Cardiac septum (tissue), 1 donor: ENCODE measurements at regions not wholly inside any gene's neighbourhood (a gene's known extent, or its start where the extent isn't known, plus 50 kb on each side); places are given as distances from the start of the nearest gene placed in this dataset.

Experiments
- DNase-seq: peaks from one replicate; pipeline ENCODE4 v3.0.0-alpha.2; 2020; ENCODE audit warnings: low spot score
- intact Hi-C: fragments of 100-400 bp; cut with DNase I; formaldehyde crosslinking; loops from one replicate; pipeline ENCODE4 v1.14.0; 2022
- donor health status: DM: no; HTN: no; CAD: no.

- intact Hi-C loops: no loop called here
- no peak for DNase-seq
Measured at GRCh38 chr6:168229368-168229752, 90.2 kb downstream of the DACT2 start.

GRCh38 chr6:168228676-168229367 lies 90.8 kb downstream of the DACT2 start:
- intact Hi-C loops: no loop called here

GRCh38 chr6:168227840-168228239 lies 91.7 kb downstream of the DACT2 start:
- no peak for DNase-seq
- intact Hi-C loops: no loop called here

More at GRCh38 chr6:168228676-168229367, 90.8 kb downstream of the DACT2 start:
- DNase-seq: no peak

GRCh38 chr6:168226902-168227318 lies 92.7 kb downstream of the DACT2 start:
- no peak for DNase-seq
- intact Hi-C loops: no loop called here

GRCh38 chr6:168226061-168226752 lies 93.4 kb downstream of the DACT2 start:
- intact Hi-C loops: no loop called here
- DNase-seq: no peak

- intact Hi-C loops: no loop called here
- no peak for DNase-seq
Measured at GRCh38 chr6:168225471-168225911, 94.1 kb downstream of the DACT2 start.

GRCh38 chr6:168223755-168224154 lies 95.8 kb downstream of the DACT2 start:
- intact Hi-C loops: no loop called here
- DNase-seq: no peak

GRCh38 chr6:168223150-168223549 lies 96.4 kb downstream of the DACT2 start:
- intact Hi-C loops: no loop called here

GRCh38 chr6:168222115-168223043 lies 97.2 kb downstream of the DACT2 start:
- intact Hi-C loops: no loop called here

More at GRCh38 chr6:168223150-168223549, 96.4 kb downstream of the DACT2 start:
- no peak for DNase-seq

GRCh38 chr6:168221497-168222079 lies 98.0 kb downstream of the DACT2 start:
- DNase-seq: no peak
- intact Hi-C loops: no loop called here

More at GRCh38 chr6:168222115-168223043, 97.2 kb downstream of the DACT2 start:
- no peak for DNase-seq

GRCh38 chr6:168221000-168221399 lies 98.6 kb downstream of the DACT2 start:
- intact Hi-C loops: no loop called here
- no peak for DNase-seq

- DNase-seq: no peak
- intact Hi-C loops: no loop called here
Measured at GRCh38 chr6:168219804-168220203, 99.8 kb downstream of the DACT2 start.

- no peak for DNase-seq
- intact Hi-C loops: no loop called here
Measured at GRCh38 chr6:168218785-168219566, 100.6 kb downstream of the DACT2 start.

- intact Hi-C loops: no loop called here
- DNase-seq: no peak
Measured at GRCh38 chr6:168217880-168218537, 101.6 kb downstream of the DACT2 start.

GRCh38 chr6:168217216-168217879 lies 102.2 kb downstream of the DACT2 start:
- intact Hi-C loops: no loop called here
- DNase-seq: no peak

- intact Hi-C loops: no loop called here
- no peak for DNase-seq
Measured at GRCh38 chr6:168216751-168217191, 102.8 kb downstream of the DACT2 start.

GRCh38 chr6:168216117-168216516 lies 103.5 kb downstream of the DACT2 start:
- intact Hi-C loops: no loop called here
- DNase-seq: no peak
